Activated naive CD8-positive, alpha-beta T cell treated with anti-CD3 and anti-CD28 coated beads, Interleukin-2, amount 50 U/mL, for 16 hours (primary cell): ENCODE measurements at regions not wholly inside any gene's neighbourhood (a gene's known extent, or its start where the extent isn't known, plus 50 kb on each side); places are given as distances from the start of the nearest gene placed in this dataset.

Source experiments
- DNase-seq: peaks from one replicate; pipeline ENCODE4 v3.0.0-alpha.2; 2020; ENCODE audit warnings: low read depth, low spot score

- no peak for DNase-seq
Measured at GRCh38 chr5:138665261-138665660, 88.0 kb upstream of the CTNNA1 start.

- DNase-seq: no peak
Measured at GRCh38 chr5:138664276-138664943, 88.8 kb upstream of the CTNNA1 start.

GRCh38 chr5:138663561-138663960 is 88.4 kb upstream of the HSPA9 start:
- no peak for DNase-seq

- no peak for DNase-seq
Measured at GRCh38 chr5:138663009-138663408, 87.8 kb upstream of the HSPA9 start.

GRCh38 chr5:138662599-138662998 is 87.4 kb upstream of the HSPA9 start:
- DNase-seq: no peak

- no peak for DNase-seq
Measured at GRCh38 chr5:138661991-138662434, 86.8 kb upstream of the HSPA9 start.

- no peak for DNase-seq
Measured at GRCh38 chr5:138661291-138661960, 86.2 kb upstream of the HSPA9 start.

- no peak for DNase-seq
Measured at GRCh38 chr5:138660051-138660572, 84.9 kb upstream of the HSPA9 start.

GRCh38 chr5:138659561-138659960 is 84.4 kb upstream of the HSPA9 start:
- DNase-seq: no peak

GRCh38 chr5:138659121-138659520 is 83.9 kb upstream of the HSPA9 start:
- DNase-seq: no peak

- no peak for DNase-seq
Measured at GRCh38 chr5:138658676-138659075, 83.5 kb upstream of the HSPA9 start.

GRCh38 chr5:138657360-138657759 is 82.2 kb upstream of the HSPA9 start:
- DNase-seq: no peak

- no peak for DNase-seq
Measured at GRCh38 chr5:138656916-138657315, 81.7 kb upstream of the HSPA9 start.

- no peak for DNase-seq
Measured at GRCh38 chr5:138655530-138656190, 80.5 kb upstream of the HSPA9 start.

GRCh38 chr5:138654281-138654867 is 79.2 kb upstream of the HSPA9 start:
- peak; percentile 54 for DNase-seq

- no peak for DNase-seq
Measured at GRCh38 chr5:138653502-138653901, 78.3 kb upstream of the HSPA9 start.

GRCh38 chr5:138651767-138652117 is 76.5 kb upstream of the HSPA9 start:
- no peak for DNase-seq

- no peak for DNase-seq
Measured at GRCh38 chr5:138651058-138651766, 76.0 kb upstream of the HSPA9 start.

- no peak for DNase-seq
Measured at GRCh38 chr5:138650196-138650595, 75.0 kb upstream of the HSPA9 start.

GRCh38 chr5:138649775-138650174 is 74.6 kb upstream of the HSPA9 start:
- no peak for DNase-seq

- no peak for DNase-seq
Measured at GRCh38 chr5:138649316-138649720, 74.1 kb upstream of the HSPA9 start.

- DNase-seq: no peak
Measured at GRCh38 chr5:138648841-138649240, 73.6 kb upstream of the HSPA9 start.
